ENCODE measurements at regions not wholly inside any gene's neighbourhood (a gene's known extent, or its start where the extent isn't known, plus 50 kb on each side); places are given as distances from the start of the nearest gene placed in this dataset.
"Not testable (repeated sequence)": the region's sequence is repeated elsewhere in the genome, so short reads cannot be mapped to it uniquely, and the experiment has no call there.

GRCh38 chr6:17182961-17183360 lies 81.1 kb downstream of the STMND1 start:
- no peak for DNase-seq (ENCODE audit: low spot score)

GRCh38 chr6:17186925-17187324 lies 85.1 kb downstream of the STMND1 start:
- DNase-seq (ENCODE audit: low spot score) = no peak

- DNase-seq (ENCODE audit: low spot score) = no peak
Observed at GRCh38 chr6:17193106-17193775, 87.9 kb upstream of the RBM24 start.

- no peak for DNase-seq (ENCODE audit: low spot score)
Observed at GRCh38 chr6:17197607-17198006, 83.6 kb upstream of the RBM24 start.

- DNase-seq (ENCODE audit: low spot score) = no peak
Observed at GRCh38 chr6:17200395-17200794, 80.8 kb upstream of the RBM24 start.

- no peak for DNase-seq (ENCODE audit: low spot score)
Observed at GRCh38 chr6:17202526-17202925, 78.6 kb upstream of the RBM24 start.

GRCh38 chr6:17204533-17204932 lies 76.6 kb upstream of the RBM24 start:
- peak; percentile 45 for DNase-seq (ENCODE audit: low spot score)

- no peak for DNase-seq (ENCODE audit: low spot score)
Observed at GRCh38 chr6:17206566-17207072, 74.5 kb upstream of the RBM24 start.

- no peak for DNase-seq (ENCODE audit: low spot score)
Observed at GRCh38 chr6:17207281-17207680, 73.9 kb upstream of the RBM24 start.

GRCh38 chr6:17210683-17211082 lies 70.5 kb upstream of the RBM24 start:
- no peak for DNase-seq (ENCODE audit: low spot score)

- DNase-seq (ENCODE audit: low spot score) = no peak
Observed at GRCh38 chr6:17211101-17211500, 70.1 kb upstream of the RBM24 start.

- peak; percentile 14 for DNase-seq (ENCODE audit: low spot score)
Observed at GRCh38 chr6:17212546-17213371, 68.4 kb upstream of the RBM24 start.

GRCh38 chr6:17214106-17214505 lies 67.1 kb upstream of the RBM24 start:
- no peak for DNase-seq (ENCODE audit: low spot score)

GRCh38 chr6:17216972-17217371 lies 64.2 kb upstream of the RBM24 start:
- DNase-seq (ENCODE audit: low spot score) = not testable (repeated sequence)

GRCh38 chr6:17218023-17218748 lies 63.0 kb upstream of the RBM24 start:
- no peak for DNase-seq (ENCODE audit: low spot score)

- DNase-seq (ENCODE audit: low spot score) = no peak
Observed at GRCh38 chr6:17218749-17219093, 62.4 kb upstream of the RBM24 start.

GRCh38 chr6:17219098-17219497 lies 62.1 kb upstream of the RBM24 start:
- DNase-seq (ENCODE audit: low spot score) = no peak

GRCh38 chr6:17220040-17220910 lies 60.9 kb upstream of the RBM24 start:
- no peak for DNase-seq (ENCODE audit: low spot score)

- DNase-seq (ENCODE audit: low spot score) = no peak
Observed at GRCh38 chr6:17224056-17224455, 57.1 kb upstream of the RBM24 start.

GRCh38 chr6:17224501-17224900 lies 56.7 kb upstream of the RBM24 start:
- DNase-seq (ENCODE audit: low spot score) = not testable (repeated sequence)

- DNase-seq (ENCODE audit: low spot score) = peak; percentile 14
Observed at GRCh38 chr6:17225767-17226630, 55.2 kb upstream of the RBM24 start.
